Epithelial cell of esophagus (primary cell): ENCODE measurements at regions not wholly inside any gene's neighbourhood (a gene's known extent, or its start where the extent isn't known, plus 50 kb on each side); places are given as distances from the start of the nearest gene placed in this dataset.

Source experiments
- DNase-seq: peaks from one replicate; pipeline ENCODE4 v3.0.0; 2010; ENCODE audit warnings: low read depth
- H3K4me3 ChIP-seq: 2 replicates; pipeline ENCODE4 v1.5.1; 2011; ENCODE audit warnings: mild to moderate bottlenecking, low read length, control low read depth
- CTCF ChIP-seq: IDR thresholded peaks from 2 replicates; pipeline ENCODE4 v1.5.1; 2011; ENCODE audit warnings: low read depth, mild to moderate bottlenecking, low read length, control low read depth, inconsistent platforms; ENCODE audit not compliant: insufficient read depth; ENCODE audit errors: missing control alignments

- H3K4me3 ChIP-seq = no peak overlapping the region
- no peak for DNase-seq
- no peak for TF ChIP-seq CTCF
These were observed 745.3 kb upstream of the ZEB2 start for GRCh38 chr2:145265244-145265643.

- no peak overlapping the region for H3K4me3 ChIP-seq
- no peak for TF ChIP-seq CTCF
- no peak for DNase-seq
These were observed 740.8 kb upstream of the ZEB2 start for GRCh38 chr2:145260674-145261073.

GRCh38 chr2:145260081-145260480 lies 740.2 kb upstream of the ZEB2 start:
- no peak for TF ChIP-seq CTCF
- H3K4me3 ChIP-seq = no peak overlapping the region
- no peak for DNase-seq

- no peak for TF ChIP-seq CTCF
- DNase-seq = no peak
- H3K4me3 ChIP-seq = no peak overlapping the region
These were observed 739.1 kb upstream of the ZEB2 start for GRCh38 chr2:145258903-145259579.

- H3K4me3 ChIP-seq = no peak overlapping the region
- TF ChIP-seq CTCF = no peak
- DNase-seq = no peak
These were observed 738.0 kb upstream of the ZEB2 start for GRCh38 chr2:145257931-145258330.

GRCh38 chr2:145256551-145256950 lies 736.6 kb upstream of the ZEB2 start:
- H3K4me3 ChIP-seq = no peak overlapping the region
- no peak for DNase-seq
- TF ChIP-seq CTCF = no peak

GRCh38 chr2:145254291-145254690 lies 734.4 kb upstream of the ZEB2 start:
- no peak overlapping the region for H3K4me3 ChIP-seq
- DNase-seq = no peak
- TF ChIP-seq CTCF = no peak
